Activated CD4-positive, CD25-positive, alpha-beta regulatory T cell (primary cell): ENCODE measurements at regions not wholly inside any gene's neighbourhood (a gene's known extent, or its start where the extent isn't known, plus 50 kb on each side); places are given as distances from the start of the nearest gene placed in this dataset.

ENCODE experiments used
- DNase-seq, 4 experiments: peaks; one replicate each; lab custom pipeline; 2025; lab: John Stamatoyannopoulos, UW

DNA sequence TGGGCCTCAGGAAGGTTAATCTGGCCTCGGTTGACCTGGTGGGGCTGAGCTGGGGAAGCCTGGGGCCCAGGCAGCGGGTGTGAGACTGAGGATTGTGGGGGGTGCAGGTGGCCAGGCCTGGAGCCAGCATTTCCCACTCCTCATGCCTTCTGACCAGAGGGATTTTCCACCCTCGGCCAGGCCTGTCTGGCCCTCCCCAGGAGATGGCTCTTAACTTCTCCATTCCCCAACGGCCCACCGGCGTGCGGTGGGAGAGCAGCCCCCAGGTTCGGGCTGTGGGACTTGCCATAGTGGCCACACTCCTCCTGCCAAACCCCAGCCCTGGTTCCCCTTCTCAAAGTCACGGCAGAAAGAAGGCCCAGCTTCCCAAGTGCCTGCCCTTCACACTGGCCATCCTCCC is 126.5 kb upstream of the RUNX3 start:
- no peak for DNase-seq

GRCh38 chr1:25055961-25056360 is 125.9 kb upstream of the RUNX3 start:
- DNase-seq: no peak

DNA sequence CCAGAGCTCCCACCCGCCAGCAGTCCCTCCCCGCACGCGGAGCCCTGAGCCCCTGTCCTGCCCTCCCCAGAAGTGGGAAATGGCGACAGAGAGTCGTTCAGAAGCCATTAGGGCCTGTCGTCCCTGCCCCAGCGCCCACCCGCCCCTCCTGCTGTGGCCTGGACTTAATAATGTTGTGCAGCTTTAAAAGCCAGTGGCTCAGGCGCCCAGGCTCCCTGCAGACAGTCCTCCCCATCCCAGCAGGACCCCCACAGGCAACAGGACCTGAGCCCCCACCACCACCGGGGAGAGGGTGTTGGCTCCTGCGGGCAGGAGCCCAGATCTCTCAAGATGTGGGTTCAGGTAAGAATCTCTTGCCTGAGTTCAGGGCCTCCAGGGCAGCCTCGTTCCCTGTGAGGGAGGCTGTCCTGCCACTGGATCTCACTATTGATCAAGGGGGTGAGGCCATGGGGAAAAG is 125.3 kb upstream of the RUNX3 start:
- no peak for DNase-seq

DNA sequence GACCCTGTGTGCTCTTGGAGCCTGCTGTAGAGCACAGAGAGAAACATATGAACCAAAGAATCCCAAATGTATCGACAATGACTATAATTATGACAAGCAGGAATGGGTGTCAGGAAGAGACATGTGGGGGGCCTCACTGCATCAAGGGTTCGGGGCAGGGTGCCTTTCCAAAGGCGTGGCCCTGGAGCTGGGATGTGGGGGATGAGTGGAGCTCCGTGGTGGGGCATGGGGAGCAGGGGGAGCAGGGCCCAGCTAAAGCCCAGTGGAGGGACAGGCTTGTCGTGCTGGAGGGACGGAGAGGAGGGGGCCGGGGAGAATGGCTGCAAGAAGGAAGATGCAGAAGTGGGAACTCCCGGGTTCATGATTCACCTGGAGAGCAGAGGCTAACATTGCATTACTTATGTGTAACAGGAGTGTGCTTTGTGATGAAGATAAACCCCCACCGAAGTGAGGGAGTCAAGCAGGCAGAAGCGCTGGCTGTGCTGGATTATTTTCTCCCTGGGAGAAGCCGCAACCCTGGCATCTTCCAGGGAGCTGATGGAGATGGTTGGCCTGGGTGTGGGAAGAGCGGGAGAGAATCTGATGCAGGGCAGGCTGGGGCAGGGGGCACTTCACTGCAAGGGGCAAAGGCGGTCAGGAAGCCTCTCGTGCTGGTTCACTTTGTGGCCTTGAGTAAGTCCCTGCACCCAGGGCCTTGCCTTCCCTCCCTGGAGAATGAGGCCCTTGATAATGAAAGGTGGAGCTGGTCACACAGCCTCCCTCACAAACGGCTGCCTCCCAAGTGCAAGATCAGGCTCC is 124.6 kb upstream of the RUNX3 start:
- no peak for DNase-seq

GRCh38 chr1:25053576-25054250 is 123.6 kb upstream of the RUNX3 start:
- no peak for DNase-seq

GRCh38 chr1:25051906-25052305 is 121.8 kb upstream of the RUNX3 start:
- no peak for DNase-seq

DNA sequence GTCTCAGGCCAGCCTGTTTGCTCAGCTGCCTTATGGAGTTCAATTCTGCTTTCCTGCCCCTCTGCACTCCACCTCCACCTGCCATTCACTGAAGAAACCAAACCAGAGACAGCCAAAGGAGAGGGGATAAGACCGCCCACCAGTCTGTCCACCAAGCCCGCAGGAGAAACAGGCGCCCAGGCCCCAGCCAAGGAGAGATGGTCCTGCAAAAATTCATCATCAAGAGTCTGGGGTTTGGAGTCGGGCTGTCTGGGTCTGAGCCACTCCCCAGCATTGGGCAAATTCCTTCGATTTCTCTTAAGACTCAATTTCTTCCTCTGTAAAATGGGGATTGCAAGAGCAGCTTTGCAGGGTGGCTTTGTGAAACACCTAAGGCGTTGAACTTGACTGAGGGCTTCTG is 121.4 kb upstream of the RUNX3 start:
- no peak for DNase-seq

- no peak for DNase-seq
Observed at GRCh38 chr1:25050165-25050564, 120.1 kb upstream of the RUNX3 start.

- no peak for DNase-seq
Observed at GRCh38 chr1:25049190-25049589, 119.1 kb upstream of the RUNX3 start.

DNA sequence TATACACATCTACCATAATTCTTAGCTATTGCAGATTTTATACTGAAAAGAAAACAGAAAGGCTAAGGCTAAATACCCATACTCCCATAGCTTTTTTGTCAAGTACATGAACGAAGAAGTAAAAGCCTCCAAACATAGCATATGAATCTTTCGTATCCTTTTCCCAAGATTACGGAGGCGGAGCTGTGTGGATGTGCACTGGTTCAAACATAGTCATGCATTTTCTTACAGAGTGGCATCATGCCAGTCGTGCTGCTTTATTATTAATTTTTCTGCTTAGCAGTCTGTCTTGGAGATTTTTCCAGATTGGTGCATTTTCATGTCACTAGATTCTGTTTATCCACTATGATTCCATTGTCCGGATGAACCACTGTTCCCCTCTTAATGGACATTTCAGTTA is 118.7 kb upstream of the RUNX3 start:
- DNase-seq: no peak

- DNase-seq: no peak
Observed at GRCh38 chr1:25047506-25048240, 117.6 kb upstream of the RUNX3 start.

GRCh38 chr1:25046194-25046532 is 116.1 kb upstream of the RUNX3 start:
- DNase-seq: no peak

DNA sequence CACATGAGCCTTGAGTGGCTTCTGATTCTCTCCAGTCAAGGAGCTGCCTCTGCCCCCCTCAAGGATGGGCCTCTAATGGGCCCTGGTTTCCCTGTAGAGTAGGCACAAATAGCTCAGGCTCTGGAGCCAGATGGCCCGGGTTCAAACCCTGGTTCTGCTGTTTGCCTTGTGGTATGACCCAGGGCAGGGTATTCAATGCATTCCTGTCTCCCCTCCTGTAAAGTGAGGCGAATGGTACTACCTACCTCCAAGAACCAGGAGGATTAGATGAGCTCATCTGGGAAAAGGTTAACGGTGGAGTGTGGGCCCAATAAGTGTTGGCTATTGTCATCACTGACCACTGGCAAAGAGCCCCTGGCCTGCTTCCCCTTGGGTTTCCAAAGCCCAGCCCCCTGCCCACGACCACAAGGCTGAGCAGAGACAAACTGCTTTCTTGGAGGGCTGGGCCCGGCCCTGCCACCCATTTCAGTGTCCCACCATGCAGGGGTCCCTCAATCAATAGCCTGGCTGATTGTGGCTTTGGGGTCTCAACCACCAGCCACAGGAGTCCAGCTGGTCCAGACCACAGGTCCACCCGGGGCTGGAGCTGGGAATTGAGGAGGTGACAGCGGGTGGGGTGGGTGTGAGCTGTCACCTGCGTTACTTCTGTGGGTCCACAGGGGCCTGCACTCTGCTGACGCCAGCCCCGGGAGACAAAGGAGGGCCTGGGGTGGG is 115.6 kb upstream of the RUNX3 start:
- DNase-seq: no peak

- DNase-seq: no peak
Observed at GRCh38 chr1:25043228-25043580, 113.1 kb upstream of the RUNX3 start.

GRCh38 chr1:25042331-25043227 is 112.5 kb upstream of the RUNX3 start:
- DNase-seq: no peak

DNA sequence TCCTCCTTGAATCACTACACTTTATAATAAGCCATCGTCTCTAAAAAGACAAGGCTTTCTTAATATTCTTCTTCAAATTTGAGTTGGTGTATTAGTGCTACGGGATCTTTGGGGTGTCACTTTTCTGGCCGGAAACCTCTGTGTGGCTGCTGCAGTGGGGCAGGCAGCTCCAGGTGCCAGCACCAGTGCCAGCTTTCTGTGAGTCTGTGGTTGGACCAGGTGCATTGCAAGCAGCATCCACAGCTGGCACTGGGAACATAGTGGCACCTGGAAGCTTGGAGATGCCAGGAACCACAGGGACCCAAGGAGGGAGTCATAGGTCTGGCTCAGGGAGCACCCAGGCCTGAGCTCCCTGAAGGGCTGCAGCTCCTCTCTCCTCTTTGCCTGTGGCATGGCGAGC is 111.8 kb upstream of the RUNX3 start:
- no peak for DNase-seq

DNA sequence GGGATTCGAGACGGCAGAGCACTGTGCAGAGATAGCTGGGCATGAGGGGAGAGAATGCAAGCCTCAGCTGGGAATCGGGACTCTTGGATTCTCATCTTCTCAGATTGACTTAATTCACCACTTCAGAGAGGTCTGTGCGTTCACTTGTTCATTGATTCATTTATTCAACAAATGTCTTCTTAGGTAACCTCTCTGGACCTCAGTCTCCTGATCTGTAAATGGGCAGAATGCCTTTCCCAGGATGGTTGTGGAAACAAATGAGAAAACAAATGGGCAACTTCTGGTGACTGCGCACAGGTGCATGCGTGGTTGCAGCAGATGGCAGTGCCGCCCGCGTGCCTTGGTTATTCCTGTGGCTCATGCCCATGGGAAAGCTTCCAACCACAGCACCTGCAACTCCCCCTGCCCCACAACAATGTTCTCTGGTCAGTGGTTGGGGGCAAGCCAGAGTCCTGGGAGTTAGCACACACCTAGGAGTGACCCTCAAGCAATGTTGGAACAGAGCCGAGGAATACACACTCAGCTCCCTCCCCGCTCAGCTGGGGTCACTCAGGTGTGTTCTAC is 110.1 kb upstream of the RUNX3 start:
- no peak for DNase-seq

DNA sequence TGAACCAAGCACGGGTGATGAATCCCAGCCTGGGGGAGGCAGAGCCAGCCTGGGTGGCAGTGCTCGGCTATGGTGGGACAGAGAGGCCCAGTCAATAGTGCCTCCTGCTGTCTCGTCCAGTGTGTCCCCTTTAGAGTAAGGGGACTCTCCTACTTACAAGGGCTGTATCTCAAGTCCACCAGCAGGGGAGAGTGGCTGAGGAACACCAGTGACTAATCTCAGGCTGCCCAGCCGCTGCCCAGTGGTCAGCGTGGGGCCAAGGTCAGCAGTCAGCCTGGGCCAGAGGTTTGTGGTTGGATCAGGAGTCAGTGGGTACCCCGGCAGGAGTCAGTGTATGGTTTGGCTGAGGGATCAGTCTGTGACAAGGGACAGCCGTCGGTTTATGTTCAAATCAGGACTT is 109.2 kb upstream of the RUNX3 start:
- no peak for DNase-seq

DNA sequence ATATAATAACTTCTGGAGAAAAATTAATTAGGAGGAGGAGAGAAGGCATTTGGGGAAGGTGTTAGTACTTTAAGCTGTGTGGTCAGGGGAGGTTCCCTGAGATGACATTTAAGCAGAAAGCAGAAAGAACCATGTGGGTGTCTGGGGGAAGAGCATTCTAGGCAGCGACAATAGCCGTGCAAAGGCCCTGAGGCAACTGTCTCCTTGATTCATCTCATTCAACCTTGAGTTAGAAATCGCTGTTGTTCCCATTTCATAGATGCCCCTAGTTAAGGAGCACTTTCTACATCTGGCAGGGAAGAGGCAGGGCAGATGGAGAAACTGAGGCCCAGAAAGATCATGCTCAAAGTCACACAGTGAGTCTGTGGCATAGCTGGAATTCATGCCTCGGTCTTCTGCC is 108.6 kb upstream of the RUNX3 start:
- no peak for DNase-seq

DNA sequence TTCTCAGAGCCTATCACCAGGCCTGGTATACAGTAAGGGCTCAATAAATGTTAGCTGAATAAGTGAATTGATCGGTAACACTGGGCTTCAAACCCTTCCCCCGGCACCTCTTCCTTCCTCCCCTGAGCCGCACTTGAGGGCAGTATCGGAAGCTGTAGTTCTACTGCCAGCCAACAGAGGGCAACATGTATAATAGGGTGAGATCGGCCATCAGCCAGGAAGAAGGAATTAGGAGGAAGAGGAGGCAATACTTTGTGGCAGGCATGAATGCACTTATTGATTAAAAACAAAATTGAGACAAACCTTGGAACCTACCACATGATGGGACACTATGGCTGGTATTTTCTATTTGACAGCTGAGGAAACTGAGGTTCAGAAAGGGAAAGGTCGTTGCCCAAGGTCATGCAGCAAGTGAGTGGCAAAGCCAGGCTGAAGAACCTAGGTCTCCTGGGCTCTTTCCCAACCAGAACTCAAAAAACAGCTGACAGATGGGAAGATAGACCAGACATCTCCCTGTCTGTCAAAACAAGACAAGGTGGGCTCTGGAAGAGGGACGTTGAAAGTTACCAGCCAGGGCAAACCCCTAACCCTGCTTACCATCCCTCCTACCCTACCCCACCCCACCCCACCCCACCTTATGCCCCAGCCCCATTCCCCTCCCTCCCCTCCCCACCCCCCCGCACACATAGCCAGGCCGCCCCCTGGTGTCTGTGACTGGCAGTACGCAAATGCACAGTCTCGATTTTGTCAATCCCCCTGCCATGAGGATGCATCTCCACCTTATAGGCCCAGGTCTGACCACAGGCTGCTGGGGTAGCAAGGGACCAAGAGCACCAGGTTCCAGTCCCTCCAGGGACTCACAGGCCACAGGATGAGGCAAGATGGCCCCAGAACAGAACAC is 107.3 kb upstream of the RUNX3 start:
- peak; percentile 33 to 61 (median 39) for DNase-seq
